Activated CD8-positive, alpha-beta memory T cell treated with anti-CD3 and anti-CD28 coated beads for 24 hours (primary cell): ENCODE measurements at regions not wholly inside any gene's neighbourhood (a gene's known extent, or its start where the extent isn't known, plus 50 kb on each side); places are given as distances from the start of the nearest gene placed in this dataset.

Experiments used
- DNase-seq: peaks from one replicate; pipeline ENCODE4 v3.0.0-alpha.2; 2020

GRCh38 chr2:219905640-219906039 is 278.2 kb downstream of the SLC4A3 start:
- DNase-seq = no peak

- DNase-seq = no peak
Observed at GRCh38 chr2:219906114-219907010, 278.9 kb downstream of the SLC4A3 start.

- DNase-seq = no peak
Observed at GRCh38 chr2:219907011-219907365, 279.6 kb downstream of the SLC4A3 start.

- no peak for DNase-seq
Observed at GRCh38 chr2:219908538-219908937, 281.1 kb downstream of the SLC4A3 start.

GRCh38 chr2:219911541-219911940 is 284.1 kb downstream of the SLC4A3 start:
- DNase-seq = no peak

GRCh38 chr2:219912491-219912921 is 285.1 kb downstream of the SLC4A3 start:
- no peak for DNase-seq

- no peak for DNase-seq
Observed at GRCh38 chr2:219914577-219914976, 287.1 kb downstream of the SLC4A3 start.

- no peak for DNase-seq
Observed at GRCh38 chr2:219916281-219916680, 288.9 kb downstream of the SLC4A3 start.

- no peak for DNase-seq
Observed at GRCh38 chr2:219916726-219917440, 289.5 kb downstream of the SLC4A3 start.

- no peak for DNase-seq
Observed at GRCh38 chr2:219918254-219918653, 290.8 kb downstream of the SLC4A3 start.

GRCh38 chr2:219918944-219919343 is 291.5 kb downstream of the SLC4A3 start:
- no peak for DNase-seq

GRCh38 chr2:219919506-219919905 is 292.1 kb downstream of the SLC4A3 start:
- DNase-seq = no peak

- DNase-seq = no peak
Observed at GRCh38 chr2:219929835-219930234, 302.4 kb downstream of the SLC4A3 start.

- no peak for DNase-seq
Observed at GRCh38 chr2:219939647-219940046, 312.2 kb downstream of the SLC4A3 start.

GRCh38 chr2:219944866-219945265 is 317.4 kb downstream of the SLC4A3 start:
- no peak for DNase-seq

- DNase-seq = no peak
Observed at GRCh38 chr2:219946021-219946420, 318.6 kb downstream of the SLC4A3 start.

- DNase-seq = no peak
Observed at GRCh38 chr2:219946529-219946928, 319.1 kb downstream of the SLC4A3 start.

GRCh38 chr2:219947575-219947974 is 320.1 kb downstream of the SLC4A3 start:
- DNase-seq = no peak

GRCh38 chr2:219949053-219949452 is 321.6 kb downstream of the SLC4A3 start:
- no peak for DNase-seq

GRCh38 chr2:219951099-219951498 is 323.7 kb downstream of the SLC4A3 start:
- no peak for DNase-seq

GRCh38 chr2:219954331-219954730 is 326.9 kb downstream of the SLC4A3 start:
- DNase-seq = no peak

- DNase-seq = no peak
Observed at GRCh38 chr2:219957820-219958219, 330.4 kb downstream of the SLC4A3 start.

- no peak for DNase-seq
Observed at GRCh38 chr2:219958941-219959340, 331.5 kb downstream of the SLC4A3 start.

- no peak for DNase-seq
Observed at GRCh38 chr2:219959471-219959870, 332.0 kb downstream of the SLC4A3 start.
